HEK293T (cell line): ENCODE measurements at regions not wholly inside any gene's neighbourhood (a gene's known extent, or its start where the extent isn't known, plus 50 kb on each side); places are given as distances from the start of the nearest gene placed in this dataset.

Source experiments
- ARNT ChIP-seq: fragments of 450-650 bp; IDR thresholded peaks from 2 replicates; pipeline ENCODE4 v1.6.1; 2017; ENCODE audit warnings: mild to moderate bottlenecking
- BHLHE40 ChIP-seq: fragments of 450-650 bp; IDR thresholded peaks from 2 replicates; pipeline ENCODE4 v1.6.1; 2016; ENCODE audit warnings: mild to moderate bottlenecking, moderate library complexity, borderline replicate concordance
- ELF4 ChIP-seq: fragments of 450-650 bp; IDR thresholded peaks from 2 replicates; pipeline ENCODE4 v1.6.1; 2017; ENCODE audit warnings: antibody characterized with exemption
- FOXK2 ChIP-seq: fragments of 450-650 bp; IDR thresholded peaks from 2 replicates; pipeline ENCODE4 v1.6.1; 2016; ENCODE audit warnings: mild to moderate bottlenecking
- LEF1 ChIP-seq: fragments of 450-650 bp; IDR thresholded peaks from 2 replicates; pipeline ENCODE4 v1.6.1; 2017; ENCODE audit warnings: mild to moderate bottlenecking, borderline replicate concordance
- NFRKB ChIP-seq: fragments of 450-650 bp; IDR thresholded peaks from 2 replicates; pipeline ENCODE4 v1.6.1; 2016; ENCODE audit warnings: mild to moderate bottlenecking, moderate library complexity

- TF ChIP-seq FOXK2 (no peak), BHLHE40 (no peak), ELF4 (no peak), LEF1 (no peak), ARNT (no peak), NFRKB (no peak)
Observed at GRCh38 chr6:92719773-92720172, 699.6 kb downstream of the EPHA7 start.
